ENCODE measurements at regions not wholly inside any gene's neighbourhood (a gene's known extent, or its start where the extent isn't known, plus 50 kb on each side); places are given as distances from the start of the nearest gene placed in this dataset.
A peak's percentile ranks its signal among the peaks of the same experiment; 100 is the strongest.
"Not testable (repeated sequence)": the region's sequence is repeated elsewhere in the genome, so short reads cannot be mapped to it uniquely, and the experiment has no call there.

DNA sequence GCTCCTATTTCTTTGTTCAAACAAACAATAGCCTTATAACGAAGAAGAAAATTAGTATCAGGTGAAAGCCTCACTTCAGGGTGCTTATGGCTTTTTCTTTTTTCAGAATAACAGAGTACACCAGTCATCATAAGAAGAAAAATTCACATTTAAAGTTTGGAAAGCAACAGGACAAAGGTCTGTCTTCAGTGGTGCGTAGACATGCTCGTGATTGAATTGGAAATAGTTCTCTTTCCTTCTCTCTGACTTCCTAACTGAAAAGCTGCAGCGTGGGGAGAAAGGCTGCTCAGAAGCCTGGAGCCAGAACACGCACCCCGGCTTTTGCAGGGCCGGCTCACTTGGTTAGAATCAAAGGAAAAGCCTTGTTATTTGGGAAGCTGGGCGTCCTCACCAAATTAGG is 127.6 kb upstream of the ZNF516 start:
- Mint-ChIP-seq H3K4me1 (ENCODE audit: low read depth) (peaks cover 33% of the 10 kb centered on the region), H3K36me3 (ENCODE audit: low read depth) (no peaks in the 10 kb centered on the region)
- intact Hi-C loops (cut with micrococcal nuclease): loop anchor here (2.0 to 10.0 kb wide), 2 partner anchors 148 to 224 kb away; no protein-coding TSS in a partner anchor

GRCh38 chr18:76621782-76622495 is 126.9 kb upstream of the ZNF516 start:
- Mint-ChIP-seq H3K27me3 (no peaks in the 10 kb centered on the region), H3K27ac (no peak overlapping the region), H3K9me3 (no peaks in the 10 kb centered on the region), H3K36me3 (ENCODE audit: low read depth) (no peaks in the 10 kb centered on the region), H3K4me3 (no peak overlapping the region), H3K4me1 (ENCODE audit: low read depth) (peaks cover 33% of the 10 kb centered on the region)
- intact Hi-C loops (cut with micrococcal nuclease): loop anchor here (2.0 to 10.0 kb wide), 2 partner anchors 147 to 223 kb away; no protein-coding TSS in a partner anchor

More for the DNA sequence above, 127.6 kb upstream of the ZNF516 start:
- Mint-ChIP-seq H3K27ac (no peak overlapping the region), H3K9me3 (no peaks in the 10 kb centered on the region), H3K4me3 (no peak overlapping the region), H3K27me3 (no peaks in the 10 kb centered on the region)

- Mint-ChIP-seq H3K9me3 (no peaks in the 10 kb centered on the region), H3K4me1 (ENCODE audit: low read depth) (peaks cover 33% of the 10 kb centered on the region), H3K27ac (peak overlapping the region; percentile 73), H3K36me3 (ENCODE audit: low read depth) (no peaks in the 10 kb centered on the region), H3K27me3 (no peaks in the 10 kb centered on the region), H3K4me3 (no peak overlapping the region)
- intact Hi-C loops (cut with micrococcal nuclease): loop anchor here (10.0 kb wide), 1 partner anchor 146 kb away; no protein-coding TSS in a partner anchor
These were observed 126.2 kb upstream of the ZNF516 start for GRCh38 chr18:76621226-76621625.

DNA sequence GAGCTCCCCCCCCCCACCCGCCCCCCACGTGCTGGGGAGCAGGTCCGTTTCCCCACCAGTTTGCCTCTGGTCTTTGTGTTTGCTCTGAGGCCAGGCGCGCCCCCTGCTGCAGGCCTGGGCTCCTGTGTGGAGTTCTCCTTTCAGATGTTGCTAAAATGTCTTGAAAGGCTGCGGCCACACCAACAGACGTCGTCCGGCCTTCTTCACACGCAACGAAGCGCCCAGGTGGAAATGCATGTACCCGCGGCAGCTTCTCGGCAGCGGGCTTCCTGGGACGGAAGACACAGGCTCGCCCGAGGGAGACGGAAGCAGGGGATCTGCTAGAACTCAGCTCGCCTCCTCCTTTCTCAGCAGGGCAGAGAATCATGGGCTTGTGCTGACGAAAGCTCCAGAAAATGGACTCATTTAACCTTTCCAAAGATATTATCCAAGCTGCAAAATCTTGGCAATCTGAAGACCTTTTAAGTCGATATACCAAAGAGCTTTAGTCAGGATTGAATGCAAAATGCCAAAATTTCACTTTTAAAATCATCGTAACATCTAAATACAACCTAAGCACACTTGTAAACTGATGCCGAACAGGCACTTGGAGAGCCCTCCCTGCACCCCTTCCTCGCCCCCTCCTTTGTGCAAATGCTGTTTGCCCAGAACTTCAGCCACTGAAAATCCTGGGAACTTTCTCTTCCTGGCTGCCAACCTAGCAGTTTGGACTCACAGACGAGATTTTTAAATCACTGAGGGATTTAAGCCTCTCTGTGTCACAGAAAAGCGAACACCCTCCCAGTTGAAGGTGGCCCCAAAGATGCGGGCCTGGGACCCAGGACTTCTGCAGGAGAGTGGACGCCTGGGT is 125.5 kb upstream of the ZNF516 start:
- H3K27ac Mint-ChIP-seq: peak overlapping the region; percentile 73
- intact Hi-C loops (cut with micrococcal nuclease): loop anchor here (10.0 kb wide), 1 partner anchor 146 kb away; no protein-coding TSS in a partner anchor
- peak overlapping the region; percentile 78 for H3K4me3 Mint-ChIP-seq
- peaks cover 33% of the 10 kb centered on the region for H3K4me1 Mint-ChIP-seq (ENCODE audit: low read depth)
- no peaks in the 10 kb centered on the region for H3K36me3 Mint-ChIP-seq (ENCODE audit: low read depth)
- H3K9me3 Mint-ChIP-seq: no peaks in the 10 kb centered on the region
- H3K27me3 Mint-ChIP-seq: peaks cover 2% of the 10 kb centered on the region

DNA sequence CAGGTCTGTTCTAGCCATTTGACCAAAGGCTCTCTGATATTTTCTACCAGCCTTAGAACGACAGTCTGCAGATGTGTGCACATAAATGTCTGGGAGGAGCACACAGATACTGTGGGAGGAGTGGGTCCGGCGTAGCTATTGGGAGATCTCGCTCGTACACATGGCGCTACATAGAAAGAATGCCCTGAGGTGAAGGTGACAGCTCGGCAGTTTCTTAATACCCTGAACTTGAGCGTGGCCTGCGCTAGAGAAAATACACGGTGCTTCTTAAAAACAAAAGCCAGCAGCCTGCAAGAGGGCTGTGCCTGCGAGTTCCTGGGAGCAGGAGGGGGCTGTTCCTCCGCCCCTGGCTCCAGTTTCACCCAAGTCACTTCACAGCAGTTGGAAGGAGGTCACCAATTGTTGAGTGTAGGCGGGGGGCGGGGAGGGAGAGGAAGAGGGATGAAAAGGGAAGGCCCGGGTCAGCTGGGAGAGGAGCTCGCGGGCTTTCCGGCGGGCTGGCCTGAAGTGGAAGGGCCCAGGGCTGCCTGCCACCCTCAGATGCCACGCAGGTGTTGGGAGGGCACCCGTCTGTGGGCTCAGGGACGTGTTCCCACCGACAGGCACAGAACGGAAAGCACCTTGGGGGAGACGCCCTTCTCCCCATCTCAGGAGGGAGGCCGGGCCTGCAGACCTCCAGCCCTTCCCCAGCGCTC is 124.7 kb upstream of the ZNF516 start:
- Mint-ChIP-seq H3K9me3 (no peaks in the 10 kb centered on the region), H3K27me3 (peaks cover 2% of the 10 kb centered on the region), H3K4me3 (peak overlapping the region; percentile 78), H3K27ac (peak overlapping the region; percentile 73), H3K4me1 (ENCODE audit: low read depth) (peaks cover 33% of the 10 kb centered on the region), H3K36me3 (ENCODE audit: low read depth) (no peaks in the 10 kb centered on the region)
- intact Hi-C loops (cut with micrococcal nuclease): loop anchor here (10.0 kb wide), 1 partner anchor 145 kb away; no protein-coding TSS in a partner anchor

GRCh38 chr18:76619261-76619620 is 124.2 kb upstream of the ZNF516 start:
- H3K27me3 Mint-ChIP-seq: peaks cover 2% of the 10 kb centered on the region
- intact Hi-C loops (cut with micrococcal nuclease): no loop called here
- peaks cover 33% of the 10 kb centered on the region for H3K4me1 Mint-ChIP-seq (ENCODE audit: low read depth)
- peak overlapping the region; percentile 73 for H3K27ac Mint-ChIP-seq
- H3K36me3 Mint-ChIP-seq (ENCODE audit: low read depth): no peaks in the 10 kb centered on the region
- H3K9me3 Mint-ChIP-seq: no peaks in the 10 kb centered on the region
- peak overlapping the region; percentile 78 for H3K4me3 Mint-ChIP-seq

DNA sequence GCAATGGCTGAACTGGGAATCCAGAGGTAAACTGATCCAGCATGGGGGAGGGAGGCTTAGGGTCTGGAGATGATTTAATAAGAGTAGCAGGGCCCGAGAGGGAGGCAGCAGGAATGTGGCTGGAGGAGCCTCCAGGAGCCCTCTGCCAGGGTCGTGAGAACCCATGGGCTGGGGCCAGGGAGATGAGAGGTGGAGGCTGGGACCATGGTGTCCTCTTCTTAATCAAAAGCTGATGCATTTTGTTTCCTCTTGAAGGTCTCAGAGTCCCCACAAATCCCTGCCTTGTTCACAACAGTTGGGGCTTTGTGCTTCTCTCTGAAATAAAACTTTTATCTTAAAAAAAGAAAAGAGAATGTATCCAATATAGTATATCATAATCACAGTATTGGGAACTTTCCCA is 123.7 kb upstream of the ZNF516 start:
- H3K27ac Mint-ChIP-seq: peak overlapping the region; percentile 73
- H3K4me1 Mint-ChIP-seq (ENCODE audit: low read depth): peaks cover 33% of the 10 kb centered on the region
- no peaks in the 10 kb centered on the region for H3K9me3 Mint-ChIP-seq
- H3K27me3 Mint-ChIP-seq: peaks cover 3% of the 10 kb centered on the region
- intact Hi-C loops (cut with micrococcal nuclease): no loop called here
- no peaks in the 10 kb centered on the region for H3K36me3 Mint-ChIP-seq (ENCODE audit: low read depth)
- H3K4me3 Mint-ChIP-seq: no peak overlapping the region

GRCh38 chr18:76616373-76616772 is 121.3 kb upstream of the ZNF516 start:
- peaks cover 33% of the 10 kb centered on the region for H3K4me1 Mint-ChIP-seq (ENCODE audit: low read depth)
- no peaks in the 10 kb centered on the region for H3K9me3 Mint-ChIP-seq
- no peak overlapping the region for H3K4me3 Mint-ChIP-seq
- no peak overlapping the region for H3K27ac Mint-ChIP-seq
- no peaks in the 10 kb centered on the region for H3K36me3 Mint-ChIP-seq (ENCODE audit: low read depth)
- H3K27me3 Mint-ChIP-seq: peaks cover 5% of the 10 kb centered on the region
- intact Hi-C loops (cut with micrococcal nuclease): no loop called here

- Mint-ChIP-seq H3K27ac (no peak overlapping the region), H3K4me1 (ENCODE audit: low read depth) (peaks cover 24% of the 10 kb centered on the region), H3K9me3 (no peaks in the 10 kb centered on the region), H3K27me3 (peaks cover 5% of the 10 kb centered on the region), H3K36me3 (ENCODE audit: low read depth) (no peaks in the 10 kb centered on the region), H3K4me3 (no peak overlapping the region)
- intact Hi-C loops (cut with micrococcal nuclease): no loop called here
These were observed 120.2 kb upstream of the ZNF516 start for GRCh38 chr18:76615065-76615733.

GRCh38 chr18:76613755-76614120 is 118.7 kb upstream of the ZNF516 start:
- Mint-ChIP-seq H3K27me3 (peaks cover 5% of the 10 kb centered on the region), H3K9me3 (no peaks in the 10 kb centered on the region), H3K4me3 (no peak overlapping the region), H3K27ac (no peak overlapping the region), H3K4me1 (ENCODE audit: low read depth) (peaks cover 10% of the 10 kb centered on the region), H3K36me3 (ENCODE audit: low read depth) (no peaks in the 10 kb centered on the region)
- intact Hi-C loops (cut with micrococcal nuclease): no loop called here

DNA sequence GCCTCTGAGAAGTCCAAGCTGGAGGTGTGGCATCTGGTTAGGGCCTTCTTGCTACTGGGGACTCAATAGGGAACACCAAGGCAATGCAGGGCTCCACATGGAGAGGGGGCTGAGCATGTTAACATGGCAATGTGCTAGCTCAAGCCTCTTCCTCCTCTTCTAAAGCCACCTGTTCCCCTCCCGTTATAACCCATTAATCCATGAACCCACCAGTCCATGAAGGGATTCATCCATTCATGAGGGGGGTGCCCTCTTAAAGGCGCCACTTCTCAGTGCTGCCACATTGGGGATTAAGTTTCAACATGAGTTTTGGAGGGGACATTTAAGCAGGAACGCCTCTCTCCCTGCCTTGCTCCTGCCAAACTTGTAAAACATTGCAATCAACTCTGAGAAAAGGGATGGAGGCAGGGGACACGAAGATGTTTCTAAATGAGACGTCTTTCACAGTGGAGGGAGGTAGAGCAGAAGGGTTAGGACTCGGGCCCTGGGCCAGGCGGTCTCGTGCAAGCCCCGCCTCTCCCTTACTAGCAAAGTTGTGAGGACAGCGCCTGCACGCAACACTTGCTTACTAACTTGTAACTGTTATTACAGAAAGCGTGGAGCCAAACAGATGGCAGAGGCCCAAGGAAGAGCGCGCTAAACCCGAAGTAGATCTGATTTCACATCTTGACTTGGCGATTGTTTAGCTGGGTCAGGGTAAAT is 118.2 kb upstream of the ZNF516 start:
- Mint-ChIP-seq H3K36me3 (ENCODE audit: low read depth) (no peaks in the 10 kb centered on the region), H3K27me3 (peaks cover 5% of the 10 kb centered on the region), H3K9me3 (no peaks in the 10 kb centered on the region), H3K4me3 (no peak overlapping the region), H3K4me1 (ENCODE audit: low read depth) (peaks cover 5% of the 10 kb centered on the region), H3K27ac (no peak overlapping the region)
- intact Hi-C loops (cut with micrococcal nuclease): no loop called here

DNA sequence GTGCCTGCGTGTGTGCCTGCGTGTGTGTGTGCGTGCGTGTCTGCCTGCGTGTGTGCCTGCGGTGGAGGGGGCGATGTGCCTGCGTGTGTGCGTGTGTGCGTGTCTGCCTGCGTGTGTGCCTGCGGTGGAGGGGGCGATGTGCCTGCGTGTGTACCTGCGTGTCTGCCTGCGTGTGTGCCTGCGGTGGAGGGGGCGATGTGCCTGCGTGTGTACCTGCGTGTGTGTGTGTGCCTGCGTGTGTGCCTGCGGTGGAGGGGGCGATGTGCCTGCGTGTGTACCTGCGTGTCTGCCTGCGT is 116.7 kb upstream of the ZNF516 start:
- H3K27ac Mint-ChIP-seq; intact Hi-C loops (cut with micrococcal nuclease); H3K36me3 Mint-ChIP-seq (ENCODE audit: low read depth): not testable (repeated sequence)

More for the DNA sequence above, 116.7 kb upstream of the ZNF516 start:
- not testable (repeated sequence) for H3K27me3 Mint-ChIP-seq; H3K4me1 Mint-ChIP-seq (ENCODE audit: low read depth); H3K4me3 Mint-ChIP-seq; H3K9me3 Mint-ChIP-seq
